NCI-H1105 treated with DMSO at 0.1 percent for 48 hours (cell line): ENCODE measurements at regions not wholly inside any gene's neighbourhood (a gene's known extent, or its start where the extent isn't known, plus 50 kb on each side); places are given as distances from the start of the nearest gene placed in this dataset.

ENCODE experiments used
- DNase-seq: peaks from one replicate; lab custom pipeline; 2025; lab: John Stamatoyannopoulos, UW

DNA sequence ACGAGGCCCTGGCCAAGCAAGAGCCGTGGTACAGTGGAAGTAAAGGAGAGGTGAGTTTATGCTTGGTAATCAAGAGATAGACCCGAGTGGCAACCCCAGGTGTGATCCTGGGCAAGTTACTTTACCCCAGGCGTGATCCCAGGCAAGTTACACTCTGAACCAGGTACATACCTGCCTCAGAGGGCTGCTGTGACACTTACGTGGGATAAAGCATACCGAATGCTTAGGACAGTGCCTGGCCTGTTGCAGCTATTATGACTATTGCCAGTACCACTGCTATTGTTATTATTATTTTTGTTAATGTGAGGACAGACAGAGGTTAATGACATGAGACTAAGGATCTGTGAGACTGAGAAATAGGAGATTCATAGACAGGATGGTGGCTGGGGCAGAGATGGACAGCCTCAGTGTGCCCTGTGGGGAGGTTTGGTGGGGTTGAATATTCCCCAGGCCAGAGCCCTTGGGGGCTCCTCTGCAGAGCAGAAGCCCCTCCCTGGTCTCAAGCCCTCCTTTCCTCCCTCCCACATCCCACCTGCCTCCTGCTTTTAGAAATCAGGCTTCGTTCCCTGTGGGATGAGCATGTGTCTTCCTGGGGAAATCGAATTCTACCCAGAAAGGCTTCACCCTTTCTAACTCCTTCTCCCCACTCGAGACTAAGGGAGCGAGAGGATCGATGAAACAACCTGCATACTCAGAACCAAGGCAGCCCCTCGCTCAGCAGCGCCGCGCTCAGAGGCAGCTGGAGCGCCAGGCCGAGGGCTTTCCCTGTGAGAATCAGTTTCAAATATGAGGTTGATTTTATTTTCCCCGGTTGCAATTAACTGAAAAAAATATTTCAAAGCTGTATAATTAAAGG, 62.0 kb upstream of the SIX3 start:
- DNase-seq = no peak

GRCh38 chr2:44880125-44880483, 61.4 kb upstream of the SIX3 start:
- peak; percentile 12 for DNase-seq

DNA sequence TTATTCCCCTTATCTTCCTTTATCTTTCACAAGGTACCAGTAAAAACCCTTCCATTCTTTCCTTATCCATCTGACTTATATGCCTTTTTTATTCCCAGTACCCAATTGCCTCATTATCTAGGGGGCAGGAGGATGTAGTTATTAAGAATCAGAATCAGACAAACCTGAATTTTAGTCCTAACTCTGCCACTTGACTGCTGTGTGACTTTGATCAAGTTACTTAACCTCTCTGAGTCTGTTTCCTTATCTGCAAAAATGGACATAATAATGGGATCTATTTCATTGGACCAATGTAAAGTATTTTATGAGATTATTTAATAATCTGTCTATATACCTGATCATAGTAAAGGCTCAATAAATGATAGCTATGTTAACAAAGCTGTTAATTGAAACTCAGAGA, 59.6 kb upstream of the SIX3 start:
- no peak for DNase-seq

DNA sequence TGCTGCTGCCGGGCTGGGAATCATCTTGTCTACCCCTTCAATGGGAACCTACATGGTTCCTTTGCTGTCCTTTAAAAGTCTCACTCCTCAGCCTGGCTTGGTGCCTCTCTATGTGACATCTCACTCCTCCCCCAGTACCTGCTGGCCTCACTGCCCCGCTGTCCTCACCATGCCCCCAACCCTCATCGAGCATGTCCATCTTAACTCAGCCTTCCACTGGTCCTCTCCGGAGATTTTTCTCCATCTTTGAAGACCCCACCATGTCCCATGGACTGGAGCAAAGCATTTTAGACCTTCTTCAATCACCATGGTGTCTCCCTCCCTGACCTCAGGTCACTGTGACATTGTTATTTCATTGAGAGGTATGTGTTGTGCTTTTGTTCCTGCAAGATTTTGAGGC, 58.1 kb upstream of the SIX3 start:
- no peak for DNase-seq

- no peak for DNase-seq
Measured at GRCh38 chr2:44884231-44884630, 57.3 kb upstream of the SIX3 start.

GRCh38 chr2:44884677-44885076, 56.8 kb upstream of the SIX3 start:
- no peak for DNase-seq

DNA sequence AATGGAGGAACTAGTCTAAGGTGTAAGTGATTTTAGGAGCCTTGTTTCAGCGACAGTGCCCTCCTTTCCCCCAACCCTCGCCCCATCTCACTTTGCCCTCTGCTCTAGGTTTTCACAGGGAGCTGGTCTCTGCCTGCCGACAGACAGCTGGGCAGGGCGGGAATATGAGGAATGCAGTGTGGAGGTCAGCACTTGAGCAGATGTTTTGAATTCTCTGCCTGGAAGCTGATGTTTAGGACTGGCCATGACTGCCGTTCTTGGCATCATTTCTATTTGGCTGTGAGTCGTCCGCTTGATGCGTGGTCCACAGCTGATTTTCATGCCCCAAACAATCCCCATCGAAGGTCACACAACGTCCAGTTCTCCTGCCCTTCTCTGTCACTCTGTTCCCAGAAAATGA, 55.1 kb upstream of the SIX3 start:
- DNase-seq = no peak

- DNase-seq = no peak
Measured at GRCh38 chr2:44889096-44889495, 52.4 kb upstream of the SIX3 start.
